ENCODE measurements at regions not wholly inside any gene's neighbourhood (a gene's known extent, or its start where the extent isn't known, plus 50 kb on each side); places are given as distances from the start of the nearest gene placed in this dataset.
A peak's percentile ranks its signal among the peaks of the same experiment; 100 is the strongest.

- Histone ChIP-seq H3K23ac (ENCODE audit: low read length) (no peak overlapping the region), H3K18ac (ENCODE audit: low read length) (no peak overlapping the region), H3K4me2 (ENCODE audit: low read length) (no peak overlapping the region), H2BK5ac (ENCODE audit: low read length) (no peak overlapping the region), H3K9ac (ENCODE audit: low read length) (no peak overlapping the region), H4K8ac (ENCODE audit: low read depth, low read length) (no peak overlapping the region), H3K79me1 (ENCODE audit: low read length) (no peaks in the 10 kb centered on the region), H3K4me1 (ENCODE audit: control insufficient read depth, low read depth, low read length) (peaks cover 4% of the 10 kb centered on the region), H3K36me3 (ENCODE audit: control insufficient read depth, insufficient read depth, low read length) (no peaks in the 10 kb centered on the region), H3K79me2 (ENCODE audit: control insufficient read depth, insufficient read depth, low read length) (no peaks in the 10 kb centered on the region), H3K27ac (ENCODE audit: low read depth, low read length) (no peak overlapping the region), H3K4me3 (ENCODE audit: low read length) (no peak overlapping the region), H4K5ac (ENCODE audit: low read length) (no peak overlapping the region), H2BK15ac (replicated peaks; ENCODE audit: low read depth) (no peak overlapping the region), H3K56ac (ENCODE audit: low read length) (no peak overlapping the region), H2AK5ac (ENCODE audit: low read length) (no peak overlapping the region), H2BK120ac (ENCODE audit: low read depth, low read length) (no peak overlapping the region), H3K4ac (ENCODE audit: low read depth, low read length) (no peak overlapping the region), H3K27me3 (ENCODE audit: insufficient read depth, low read length, poor library complexity) (no peaks in the 10 kb centered on the region)
- no CpG with 5 or more reads among the region's 11 CpGs for WGBS (ENCODE audit: extremely low coverage, insufficient coverage, low lambda C conversion rate)
- DNase-seq = no peak
Measured at GRCh38 chr4:108398316-108398715, 222.1 kb upstream of the RPL34 start.

GRCh38 chr4:108397850-108398249 is 222.5 kb upstream of the RPL34 start:
- peak overlapping the region; percentile 89 for H2AK5ac ChIP-seq (ENCODE audit: low read length)
- no peak overlapping the region for H4K8ac ChIP-seq (ENCODE audit: low read depth, low read length)
- H3K4me3 ChIP-seq (ENCODE audit: low read length) = no peak overlapping the region
- H2BK15ac ChIP-seq (replicated peaks; ENCODE audit: low read depth) = no peak overlapping the region
- H3K36me3 ChIP-seq (ENCODE audit: control insufficient read depth, insufficient read depth, low read length) = no peaks in the 10 kb centered on the region
- no peaks in the 10 kb centered on the region for H3K79me2 ChIP-seq (ENCODE audit: control insufficient read depth, insufficient read depth, low read length)
- H2BK5ac ChIP-seq (ENCODE audit: low read length) = no peak overlapping the region
- H4K5ac ChIP-seq (ENCODE audit: low read length) = no peak overlapping the region
- H3K56ac ChIP-seq (ENCODE audit: low read length) = no peak overlapping the region
- H3K9ac ChIP-seq (ENCODE audit: low read length) = no peak overlapping the region
- no peak overlapping the region for H3K18ac ChIP-seq (ENCODE audit: low read length)
- H3K4me1 ChIP-seq (ENCODE audit: control insufficient read depth, low read depth, low read length) = peaks cover 4% of the 10 kb centered on the region
- no peak overlapping the region for H2BK120ac ChIP-seq (ENCODE audit: low read depth, low read length)
- DNase-seq = no peak
- H3K27me3 ChIP-seq (ENCODE audit: insufficient read depth, low read length, poor library complexity) = no peaks in the 10 kb centered on the region
- H3K4ac ChIP-seq (ENCODE audit: low read depth, low read length) = no peak overlapping the region
- peak overlapping the region; percentile 30 for H3K23ac ChIP-seq (ENCODE audit: low read length)
- 100% methylated on average over 2 of the region's 5 CpGs for WGBS (ENCODE audit: extremely low coverage, insufficient coverage, low lambda C conversion rate)
- H3K27ac ChIP-seq (ENCODE audit: low read depth, low read length) = no peak overlapping the region
- no peak overlapping the region for H3K4me2 ChIP-seq (ENCODE audit: low read length)
- no peaks in the 10 kb centered on the region for H3K79me1 ChIP-seq (ENCODE audit: low read length)

- Histone ChIP-seq H3K23ac (ENCODE audit: low read length) (no peak overlapping the region), H3K56ac (ENCODE audit: low read length) (no peak overlapping the region), H2BK120ac (ENCODE audit: low read depth, low read length) (no peak overlapping the region), H4K5ac (ENCODE audit: low read length) (no peak overlapping the region), H2BK15ac (replicated peaks; ENCODE audit: low read depth) (no peak overlapping the region), H3K27me3 (ENCODE audit: insufficient read depth, low read length, poor library complexity) (no peaks in the 10 kb centered on the region), H3K9ac (ENCODE audit: low read length) (no peak overlapping the region), H3K4ac (ENCODE audit: low read depth, low read length) (no peak overlapping the region), H2AK5ac (ENCODE audit: low read length) (no peak overlapping the region), H3K4me1 (ENCODE audit: control insufficient read depth, low read depth, low read length) (peaks cover 4% of the 10 kb centered on the region), H3K36me3 (ENCODE audit: control insufficient read depth, insufficient read depth, low read length) (no peaks in the 10 kb centered on the region), H3K4me3 (ENCODE audit: low read length) (no peak overlapping the region), H3K27ac (ENCODE audit: low read depth, low read length) (no peak overlapping the region), H2BK5ac (ENCODE audit: low read length) (no peak overlapping the region), H4K8ac (ENCODE audit: low read depth, low read length) (no peak overlapping the region), H3K4me2 (ENCODE audit: low read length) (no peak overlapping the region), H3K18ac (ENCODE audit: low read length) (no peak overlapping the region), H3K79me1 (ENCODE audit: low read length) (no peaks in the 10 kb centered on the region), H3K79me2 (ENCODE audit: control insufficient read depth, insufficient read depth, low read length) (no peaks in the 10 kb centered on the region)
- DNase-seq = no peak
- WGBS (ENCODE audit: extremely low coverage, insufficient coverage, low lambda C conversion rate) = no CpG with 5 or more reads among the region's 2 CpGs
Measured at GRCh38 chr4:108396900-108397497, 223.4 kb upstream of the RPL34 start.

- Histone ChIP-seq H3K9ac (ENCODE audit: low read length) (no peak overlapping the region), H3K4ac (ENCODE audit: low read depth, low read length) (no peak overlapping the region), H3K4me3 (ENCODE audit: low read length) (no peak overlapping the region), H4K8ac (ENCODE audit: low read depth, low read length) (no peak overlapping the region), H3K23ac (ENCODE audit: low read length) (no peak overlapping the region), H3K4me1 (ENCODE audit: control insufficient read depth, low read depth, low read length) (peaks cover 4% of the 10 kb centered on the region), H3K4me2 (ENCODE audit: low read length) (no peak overlapping the region), H2BK120ac (ENCODE audit: low read depth, low read length) (no peak overlapping the region), H3K18ac (ENCODE audit: low read length) (no peak overlapping the region), H2AK5ac (ENCODE audit: low read length) (no peak overlapping the region), H3K79me1 (ENCODE audit: low read length) (no peaks in the 10 kb centered on the region), H3K79me2 (ENCODE audit: control insufficient read depth, insufficient read depth, low read length) (no peaks in the 10 kb centered on the region), H2BK5ac (ENCODE audit: low read length) (no peak overlapping the region), H3K27me3 (ENCODE audit: insufficient read depth, low read length, poor library complexity) (no peaks in the 10 kb centered on the region), H4K5ac (ENCODE audit: low read length) (no peak overlapping the region), H2BK15ac (replicated peaks; ENCODE audit: low read depth) (no peak overlapping the region), H3K56ac (ENCODE audit: low read length) (no peak overlapping the region), H3K36me3 (ENCODE audit: control insufficient read depth, insufficient read depth, low read length) (no peaks in the 10 kb centered on the region), H3K27ac (ENCODE audit: low read depth, low read length) (no peak overlapping the region)
- no peak for DNase-seq
Measured at GRCh38 chr4:108395786-108396185, 224.6 kb upstream of the RPL34 start.

GRCh38 chr4:108393890-108394472 is 225.2 kb upstream of the LEF1 start:
- Histone ChIP-seq H3K79me2 (ENCODE audit: control insufficient read depth, insufficient read depth, low read length) (no peaks in the 10 kb centered on the region), H4K5ac (ENCODE audit: low read length) (no peak overlapping the region), H2AK5ac (ENCODE audit: low read length) (no peak overlapping the region), H3K27ac (ENCODE audit: low read depth, low read length) (no peak overlapping the region), H3K79me1 (ENCODE audit: low read length) (no peaks in the 10 kb centered on the region), H3K4me1 (ENCODE audit: control insufficient read depth, low read depth, low read length) (peaks cover under 1% of the 10 kb centered on the region), H3K27me3 (ENCODE audit: insufficient read depth, low read length, poor library complexity) (no peaks in the 10 kb centered on the region), H4K8ac (ENCODE audit: low read depth, low read length) (no peak overlapping the region), H3K4me3 (ENCODE audit: low read length) (no peak overlapping the region), H3K18ac (ENCODE audit: low read length) (no peak overlapping the region), H3K23ac (ENCODE audit: low read length) (no peak overlapping the region), H2BK5ac (ENCODE audit: low read length) (no peak overlapping the region), H3K4me2 (ENCODE audit: low read length) (no peak overlapping the region), H3K36me3 (ENCODE audit: control insufficient read depth, insufficient read depth, low read length) (no peaks in the 10 kb centered on the region), H3K4ac (ENCODE audit: low read depth, low read length) (no peak overlapping the region), H3K56ac (ENCODE audit: low read length) (no peak overlapping the region), H2BK15ac (replicated peaks; ENCODE audit: low read depth) (no peak overlapping the region), H3K9ac (ENCODE audit: low read length) (no peak overlapping the region), H2BK120ac (ENCODE audit: low read depth, low read length) (no peak overlapping the region)
- no CpG with 5 or more reads among the region's 1 CpG for WGBS (ENCODE audit: extremely low coverage, insufficient coverage, low lambda C conversion rate)
- DNase-seq = no peak
